ENCODE measurements at regions not wholly inside any gene's neighbourhood (a gene's known extent, or its start where the extent isn't known, plus 50 kb on each side); places are given as distances from the start of the nearest gene placed in this dataset.

GRCh38 chr3:16118396-16118795 is 56.1 kb upstream of the GALNT15 start:
- peaks cover 0 to 5% (median 0%) of the 10 kb centered on the region in 5 donors for H3K27me3 Mint-ChIP-seq
- Histone ChIP-seq H3K36me3 (ENCODE audit: control insufficient read depth in 2 of 3, insufficient read depth in 3 of 3, low read length in 3 of 3) (no peaks in the 10 kb centered on the region), H3K27me3 (ENCODE audit: control insufficient read depth in 2 of 2, insufficient read depth in 2 of 2, low read length in 2 of 2) (no peaks in the 10 kb centered on the region), H3K4me1 (ENCODE audit: control insufficient read depth in 2 of 2, insufficient read depth in 2 of 2, low read length in 2 of 2) (no peaks in the 10 kb centered on the region), H3K9me3 (ENCODE audit: control insufficient read depth in 2 of 3, low read length in 3 of 3) (no peaks in the 10 kb centered on the region), H3K27ac (ENCODE audit: low read depth, low read length) (no peak overlapping the region), H3K4me3 (ENCODE audit: low read length) (no peak overlapping the region)
- no peaks in the 10 kb centered on the region for H3K4me1 Mint-ChIP-seq
- ChIA-PET CTCF (no interaction called here), POLR2A (no interaction called here)
- intact Hi-C loops (cut with micrococcal nuclease): no loop called here
- H3K27ac Mint-ChIP-seq: no peak overlapping the region
- no peak overlapping the region for H3K4me3 Mint-ChIP-seq
- DNase-seq (no peak), ATAC-seq (no peak)
- peaks cover 0 to 4% (median 0%) of the 10 kb centered on the region in 11 donors for H3K9me3 Mint-ChIP-seq
- H3K36me3 Mint-ChIP-seq: no peaks in the 10 kb centered on the region

- no peaks in the 10 kb centered on the region for H3K9me3 ChIP-seq (ENCODE audit: control insufficient read depth in 2 of 3, low read length in 3 of 3)
- no peaks in the 10 kb centered on the region for H3K4me1 Mint-ChIP-seq
- H3K27ac Mint-ChIP-seq: no peak overlapping the region
- DNase-seq: no peak
- CTCF ChIA-PET: no interaction called here
- H3K27me3 ChIP-seq (ENCODE audit: control insufficient read depth in 2 of 2, insufficient read depth in 2 of 2, low read length in 2 of 2): no peaks in the 10 kb centered on the region
- no peak overlapping the region for H3K27ac ChIP-seq (ENCODE audit: low read depth, low read length)
- H3K4me3 Mint-ChIP-seq: no peak overlapping the region
- H3K9me3 Mint-ChIP-seq: no peaks in the 10 kb centered on the region
- no peaks in the 10 kb centered on the region for H3K4me1 ChIP-seq (ENCODE audit: control insufficient read depth in 2 of 2, insufficient read depth in 2 of 2, low read length in 2 of 2)
- intact Hi-C loops (cut with micrococcal nuclease): no loop called here
- no peak overlapping the region for H3K4me3 ChIP-seq (ENCODE audit: low read length)
- H3K36me3 Mint-ChIP-seq: no peaks in the 10 kb centered on the region
- POLR2A ChIA-PET: no interaction called here
- peaks cover 0 to 4% (median 0%) of the 10 kb centered on the region in 5 donors for H3K27me3 Mint-ChIP-seq
- H3K36me3 ChIP-seq (ENCODE audit: control insufficient read depth in 2 of 3, insufficient read depth in 3 of 3, low read length in 3 of 3): no peaks in the 10 kb centered on the region
- no peak for ATAC-seq
Observed at GRCh38 chr3:16119887-16120286, 54.6 kb upstream of the GALNT15 start.

GRCh38 chr3:16121391-16121790 is 53.1 kb upstream of the GALNT15 start:
- POLR2A ChIA-PET: no interaction called here
- no peak overlapping the region for H3K4me3 ChIP-seq (ENCODE audit: low read length)
- DNase-seq (no peak), ATAC-seq (no peak)
- H3K9me3 ChIP-seq (ENCODE audit: control insufficient read depth in 2 of 3, low read length in 3 of 3): no peaks in the 10 kb centered on the region
- no peaks in the 10 kb centered on the region for H3K36me3 ChIP-seq (ENCODE audit: control insufficient read depth in 2 of 3, insufficient read depth in 3 of 3, low read length in 3 of 3)
- peaks cover 0 to 4% (median 0%) of the 10 kb centered on the region in 5 donors for H3K27me3 Mint-ChIP-seq
- no peak overlapping the region for H3K27ac ChIP-seq (ENCODE audit: low read depth, low read length)
- H3K4me1 Mint-ChIP-seq: no peaks in the 10 kb centered on the region
- no peaks in the 10 kb centered on the region for H3K27me3 ChIP-seq (ENCODE audit: control insufficient read depth in 2 of 2, insufficient read depth in 2 of 2, low read length in 2 of 2)
- H3K4me1 ChIP-seq (ENCODE audit: control insufficient read depth in 2 of 2, insufficient read depth in 2 of 2, low read length in 2 of 2): no peaks in the 10 kb centered on the region
- CTCF ChIA-PET: no interaction called here
- no peak overlapping the region for H3K4me3 Mint-ChIP-seq
- no peaks in the 10 kb centered on the region for H3K9me3 Mint-ChIP-seq
- intact Hi-C loops (cut with micrococcal nuclease): no loop called here
- no peaks in the 10 kb centered on the region for H3K36me3 Mint-ChIP-seq
- H3K27ac Mint-ChIP-seq: no peak overlapping the region

- no peak overlapping the region for H3K4me3 ChIP-seq (ENCODE audit: low read length)
- H3K27me3 ChIP-seq (ENCODE audit: control insufficient read depth in 2 of 2, insufficient read depth in 2 of 2, low read length in 2 of 2): no peaks in the 10 kb centered on the region
- H3K4me1 ChIP-seq (ENCODE audit: control insufficient read depth in 2 of 2, insufficient read depth in 2 of 2, low read length in 2 of 2): no peaks in the 10 kb centered on the region
- intact Hi-C loops (cut with micrococcal nuclease): no loop called here
- H3K27ac ChIP-seq (ENCODE audit: low read depth, low read length): no peak overlapping the region
- no peak for ATAC-seq
- CTCF ChIA-PET: no interaction called here
- POLR2A ChIA-PET: no interaction called here
- Mint-ChIP-seq H3K4me3 (no peak overlapping the region), H3K4me1 (no peaks in the 10 kb centered on the region), H3K9me3 (no peaks in the 10 kb centered on the region), H3K27me3 (peaks cover 0 to 4% (median 0%) of the 10 kb centered on the region in 5 donors), H3K36me3 (no peaks in the 10 kb centered on the region), H3K27ac (no peak overlapping the region)
- no peaks in the 10 kb centered on the region for H3K9me3 ChIP-seq (ENCODE audit: control insufficient read depth in 2 of 3, low read length in 3 of 3)
- no peaks in the 10 kb centered on the region for H3K36me3 ChIP-seq (ENCODE audit: control insufficient read depth in 2 of 3, insufficient read depth in 3 of 3, low read length in 3 of 3)
- no peak for DNase-seq
Observed at GRCh38 chr3:16122155-16122554, 52.3 kb upstream of the GALNT15 start.

- Mint-ChIP-seq H3K27me3 (peaks cover 0 to 4% (median 0%) of the 10 kb centered on the region in 5 donors), H3K4me1 (no peaks in the 10 kb centered on the region), H3K36me3 (no peaks in the 10 kb centered on the region), H3K9me3 (no peaks in the 10 kb centered on the region), H3K27ac (no peak overlapping the region), H3K4me3 (no peak overlapping the region)
- no peak for DNase-seq
- H3K27ac ChIP-seq (ENCODE audit: low read depth, low read length): no peak overlapping the region
- intact Hi-C loops (cut with micrococcal nuclease): no loop called here
- no peak for ATAC-seq
- no peaks in the 10 kb centered on the region for H3K36me3 ChIP-seq (ENCODE audit: control insufficient read depth in 2 of 3, insufficient read depth in 3 of 3, low read length in 3 of 3)
- no peak overlapping the region for H3K4me3 ChIP-seq (ENCODE audit: low read length)
- CTCF ChIA-PET: no interaction called here
- POLR2A ChIA-PET: no interaction called here
- H3K27me3 ChIP-seq (ENCODE audit: control insufficient read depth in 2 of 2, insufficient read depth in 2 of 2, low read length in 2 of 2): no peaks in the 10 kb centered on the region
- H3K9me3 ChIP-seq (ENCODE audit: control insufficient read depth in 2 of 3, low read length in 3 of 3): no peaks in the 10 kb centered on the region
- H3K4me1 ChIP-seq (ENCODE audit: control insufficient read depth in 2 of 2, insufficient read depth in 2 of 2, low read length in 2 of 2): no peaks in the 10 kb centered on the region
Observed at GRCh38 chr3:16122661-16123060, 51.8 kb upstream of the GALNT15 start.

- DNase-seq: no peak
- Histone ChIP-seq H3K4me1 (ENCODE audit: control insufficient read depth in 2 of 2, insufficient read depth in 2 of 2, low read length in 2 of 2) (no peaks in the 10 kb centered on the region), H3K4me3 (ENCODE audit: low read length) (no peak overlapping the region), H3K9me3 (ENCODE audit: control insufficient read depth in 2 of 3, low read length in 3 of 3) (no peaks in the 10 kb centered on the region), H3K27ac (ENCODE audit: low read depth, low read length) (no peak overlapping the region), H3K36me3 (ENCODE audit: control insufficient read depth in 2 of 3, insufficient read depth in 3 of 3, low read length in 3 of 3) (no peaks in the 10 kb centered on the region), H3K27me3 (ENCODE audit: control insufficient read depth in 2 of 2, insufficient read depth in 2 of 2, low read length in 2 of 2) (no peaks in the 10 kb centered on the region)
- no peaks in the 10 kb centered on the region for H3K36me3 Mint-ChIP-seq
- no peaks in the 10 kb centered on the region for H3K4me1 Mint-ChIP-seq
- POLR2A ChIA-PET: no interaction called here
- no peak overlapping the region for H3K27ac Mint-ChIP-seq
- H3K4me3 Mint-ChIP-seq: no peak overlapping the region
- intact Hi-C loops (cut with micrococcal nuclease): no loop called here
- H3K27me3 Mint-ChIP-seq: peaks cover 0 to 4% (median 0%) of the 10 kb centered on the region in 5 donors
- ATAC-seq: no peak
- CTCF ChIA-PET: no interaction called here
- no peaks in the 10 kb centered on the region for H3K9me3 Mint-ChIP-seq
Observed at GRCh38 chr3:16124636-16125035, 49.8 kb upstream of the GALNT15 start.

Measured in naive thymus-derived CD4-positive, alpha-beta T cell (primary cell).